Mesothelial cell of epicardium (in vitro differentiated cells): ENCODE measurements at regions not wholly inside any gene's neighbourhood (a gene's known extent, or its start where the extent isn't known, plus 50 kb on each side); places are given as distances from the start of the nearest gene placed in this dataset.

Experiments used
- DNase-seq, 2 experiments: peaks; one replicate each; pipeline ENCODE4 v3.0.0; 2021; ENCODE audit warnings: low spot score in 2 of 2; ENCODE audit not compliant: unreplicated experiment in 2 of 2
- H3K27ac Mint-ChIP-seq: 2 replicates; pipeline ENCODE4 v1.8.0; 2021; ENCODE audit warnings: mixed read lengths
- H3K27me3 Mint-ChIP-seq: 2 replicates; pipeline ENCODE4 v1.8.0; 2021; ENCODE audit warnings: low read depth, mixed read lengths
- H3K36me3 Mint-ChIP-seq: 2 replicates; pipeline ENCODE4 v1.8.0; 2021; ENCODE audit warnings: mixed read lengths
- H3K4me1 Mint-ChIP-seq: 2 replicates; pipeline ENCODE4 v1.8.0; 2021; ENCODE audit warnings: mixed read lengths
- H3K4me3 Mint-ChIP-seq: 2 replicates; pipeline ENCODE4 v1.8.0; 2021; ENCODE audit warnings: mild to moderate bottlenecking, moderate library complexity, mixed read lengths
- H3K9me3 Mint-ChIP-seq: 2 replicates; pipeline ENCODE4 v1.8.0; 2021; ENCODE audit warnings: mixed read lengths
- CTCF ChIP-seq: fragments of 200-600 bp; sonication (generic); IDR thresholded peaks from one replicate; pipeline ENCODE4 v1.5.0; 2021; ENCODE audit warnings: antibody characterized with exemption; ENCODE audit not compliant: unreplicated experiment

- H3K27me3 Mint-ChIP-seq = peaks cover 3% of the 10 kb centered on the region
- peaks cover 22% of the 10 kb centered on the region for H3K9me3 Mint-ChIP-seq
- TF ChIP-seq CTCF = no peak
- no peaks in the 10 kb centered on the region for H3K4me1 Mint-ChIP-seq
- H3K4me3 Mint-ChIP-seq = no peak overlapping the region
- H3K27ac Mint-ChIP-seq = no peak overlapping the region
- no peaks in the 10 kb centered on the region for H3K36me3 Mint-ChIP-seq
- DNase-seq = no peak
Observed at GRCh38 chr2:34827398-34827797, 1228.3 kb upstream of the FAM98A start.

DNA sequence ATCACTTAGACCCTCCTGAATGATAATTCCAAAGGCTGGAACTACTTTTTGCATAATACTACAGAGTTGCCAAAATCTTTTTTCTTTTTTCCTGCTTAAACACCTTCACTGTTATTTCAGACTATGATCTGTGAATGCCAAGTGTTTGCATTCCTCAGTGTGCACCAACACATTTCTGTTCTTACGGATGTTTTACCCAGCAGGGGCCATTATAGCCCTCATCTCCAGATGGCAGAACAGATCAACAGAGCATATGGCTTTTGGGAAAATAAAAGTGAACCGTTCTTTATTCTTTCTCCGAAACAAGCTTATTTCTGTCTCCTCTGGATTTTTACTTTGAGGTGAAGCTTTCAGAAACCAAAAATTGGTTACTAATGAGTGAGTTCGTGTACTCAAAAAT lies 1226.6 kb upstream of the FAM98A start:
- Mint-ChIP-seq H3K36me3 (no peaks in the 10 kb centered on the region), H3K9me3 (peaks cover 22% of the 10 kb centered on the region), H3K4me1 (no peaks in the 10 kb centered on the region), H3K27ac (no peak overlapping the region), H3K4me3 (no peak overlapping the region), H3K27me3 (peaks cover 4% of the 10 kb centered on the region)
- no peak for DNase-seq
- TF ChIP-seq CTCF = no peak

GRCh38 chr2:34822616-34823015 lies 1223.5 kb upstream of the FAM98A start:
- Mint-ChIP-seq H3K4me1 (no peaks in the 10 kb centered on the region), H3K27me3 (peaks cover 4% of the 10 kb centered on the region), H3K9me3 (no peaks in the 10 kb centered on the region), H3K36me3 (no peaks in the 10 kb centered on the region), H3K27ac (no peak overlapping the region), H3K4me3 (no peak overlapping the region)
- no peak for DNase-seq
- no peak for TF ChIP-seq CTCF

DNA sequence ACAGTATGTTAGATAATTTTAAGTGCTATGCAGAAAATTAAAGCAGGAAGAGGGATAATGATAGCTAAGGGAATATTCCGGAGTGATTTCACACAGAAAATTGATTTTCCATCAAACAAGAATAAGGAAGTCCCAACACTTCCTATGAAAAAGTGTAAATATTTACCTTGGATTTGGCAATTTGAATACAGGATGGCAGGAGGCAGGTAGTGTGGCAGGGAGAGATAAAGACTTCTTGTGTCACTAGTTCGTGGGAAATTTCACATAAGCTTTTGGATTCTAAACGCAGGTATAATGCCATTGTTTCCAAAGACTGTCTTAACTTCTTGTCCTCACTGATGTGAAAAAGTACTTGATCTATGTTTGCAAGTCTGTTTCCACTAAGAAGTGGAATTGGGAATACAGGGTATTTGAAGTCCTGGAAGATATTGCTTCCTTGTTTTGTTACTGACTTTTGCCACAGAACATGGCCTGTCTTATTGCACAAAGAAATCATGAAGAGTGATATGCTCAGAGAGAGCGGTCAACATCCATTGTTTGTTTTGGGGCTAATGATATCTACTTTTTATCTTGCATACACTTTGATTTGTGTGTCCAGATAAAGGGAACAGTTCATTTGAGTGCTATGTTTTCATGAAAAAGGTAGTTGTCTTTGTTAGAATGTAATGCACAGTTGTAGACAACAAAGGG lies 1216.1 kb upstream of the FAM98A start:
- Mint-ChIP-seq H3K4me1 (no peaks in the 10 kb centered on the region), H3K27ac (no peak overlapping the region), H3K27me3 (no peaks in the 10 kb centered on the region), H3K9me3 (no peaks in the 10 kb centered on the region), H3K4me3 (no peak overlapping the region), H3K36me3 (no peaks in the 10 kb centered on the region)
- no peak for TF ChIP-seq CTCF
- no peak for DNase-seq

- Mint-ChIP-seq H3K9me3 (no peaks in the 10 kb centered on the region), H3K27me3 (no peaks in the 10 kb centered on the region), H3K4me3 (no peak overlapping the region), H3K27ac (no peak overlapping the region), H3K36me3 (no peaks in the 10 kb centered on the region), H3K4me1 (no peaks in the 10 kb centered on the region)
- TF ChIP-seq CTCF = no peak
- DNase-seq = no peak
Observed at GRCh38 chr2:34810456-34810855, 1211.4 kb upstream of the FAM98A start.

DNA sequence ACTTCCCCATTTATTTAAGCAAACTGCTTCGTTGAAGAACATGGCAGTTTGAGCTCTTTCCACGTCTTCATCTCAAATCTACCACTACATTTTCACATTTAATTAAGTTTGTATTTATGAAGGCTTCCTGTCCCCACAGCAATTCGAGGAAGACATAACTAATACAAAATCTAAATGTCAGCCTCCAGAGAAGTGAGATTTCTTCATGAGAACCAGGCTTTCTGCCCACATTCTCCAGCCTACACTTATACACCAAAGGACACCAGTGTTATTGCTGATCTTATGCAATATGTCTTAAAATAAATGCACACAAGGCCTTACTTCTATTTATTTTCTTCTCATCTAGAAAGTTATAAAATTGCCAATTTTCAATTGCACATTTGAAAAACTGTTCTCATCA lies 1209.3 kb upstream of the FAM98A start:
- TF ChIP-seq CTCF = no peak
- H3K27me3 Mint-ChIP-seq = no peaks in the 10 kb centered on the region
- H3K4me3 Mint-ChIP-seq = no peak overlapping the region
- no peaks in the 10 kb centered on the region for H3K36me3 Mint-ChIP-seq
- no peaks in the 10 kb centered on the region for H3K4me1 Mint-ChIP-seq
- no peaks in the 10 kb centered on the region for H3K9me3 Mint-ChIP-seq
- no peak overlapping the region for H3K27ac Mint-ChIP-seq
- no peak for DNase-seq
